ENCODE measurements at regions not wholly inside any gene's neighbourhood (a gene's known extent, or its start where the extent isn't known, plus 50 kb on each side); places are given as distances from the start of the nearest gene placed in this dataset.

DNA sequence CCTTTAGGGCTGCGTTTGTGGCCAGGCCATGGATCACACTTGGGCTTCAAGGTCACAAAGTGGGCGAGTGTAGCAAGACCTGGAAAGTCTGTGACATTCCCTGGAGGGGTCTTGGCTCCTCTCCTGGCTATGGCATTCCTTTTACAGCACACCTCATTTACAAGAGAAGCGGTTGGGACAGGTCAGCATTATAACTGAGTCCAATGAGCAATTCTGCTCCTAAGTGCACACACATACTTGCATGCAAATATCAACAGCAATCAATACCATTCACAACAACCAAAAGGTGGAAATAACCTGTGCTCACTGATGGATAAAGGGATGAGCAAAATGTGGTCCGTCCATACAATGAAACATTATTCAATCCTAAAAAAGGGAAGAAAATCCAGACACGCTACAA lies 298.2 kb downstream of the CTTN start:
- H3K4me3 ChIP-seq (ENCODE audit: low read depth, low read length) = no peak overlapping the region
- TF ChIP-seq, protein P1, sequence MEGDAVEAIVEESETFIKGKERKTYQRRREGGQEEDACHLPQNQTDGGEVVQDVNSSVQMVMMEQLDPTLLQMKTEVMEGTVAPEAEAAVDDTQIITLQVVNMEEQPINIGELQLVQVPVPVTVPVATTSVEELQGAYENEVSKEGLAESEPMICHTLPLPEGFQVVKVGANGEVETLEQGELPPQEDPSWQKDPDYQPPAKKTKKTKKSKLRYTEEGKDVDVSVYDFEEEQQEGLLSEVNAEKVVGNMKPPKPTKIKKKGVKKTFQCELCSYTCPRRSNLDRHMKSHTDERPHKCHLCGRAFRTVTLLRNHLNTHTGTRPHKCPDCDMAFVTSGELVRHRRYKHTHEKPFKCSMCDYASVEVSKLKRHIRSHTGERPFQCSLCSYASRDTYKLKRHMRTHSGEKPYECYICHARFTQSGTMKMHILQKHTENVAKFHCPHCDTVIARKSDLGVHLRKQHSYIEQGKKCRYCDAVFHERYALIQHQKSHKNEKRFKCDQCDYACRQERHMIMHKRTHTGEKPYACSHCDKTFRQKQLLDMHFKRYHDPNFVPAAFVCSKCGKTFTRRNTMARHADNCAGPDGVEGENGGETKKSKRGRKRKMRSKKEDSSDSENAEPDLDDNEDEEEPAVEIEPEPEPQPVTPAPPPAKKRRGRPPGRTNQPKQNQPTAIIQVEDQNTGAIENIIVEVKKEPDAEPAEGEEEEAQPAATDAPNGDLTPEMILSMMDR (IDR thresholded peaks at IDR 0.05; ENCODE audit: borderline replicate concordance, insufficient read depth, low read depth, low read length) = no peak

DNA sequence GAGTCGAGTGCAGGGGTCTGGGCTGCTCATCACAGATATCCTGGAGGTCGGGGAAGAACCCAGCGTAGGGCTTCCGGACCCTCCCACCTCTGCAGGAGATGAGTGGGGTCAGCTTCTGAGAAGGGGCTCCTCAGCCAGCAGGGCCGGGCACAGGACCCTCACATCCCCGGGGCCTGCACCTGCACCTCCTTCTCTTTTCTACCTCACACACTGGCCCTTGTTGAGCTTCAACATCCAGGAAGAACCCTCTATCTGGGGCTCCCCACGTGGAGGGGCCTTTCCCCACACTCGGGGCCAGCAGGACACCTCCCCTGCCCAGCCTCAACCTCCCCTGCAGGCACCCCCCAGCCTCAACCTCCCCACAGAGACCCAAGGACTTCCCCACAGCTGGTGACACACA lies 299.4 kb downstream of the CTTN start:
- TF ChIP-seq, protein P1 (IDR thresholded peaks at IDR 0.05; ENCODE audit: borderline replicate concordance, insufficient read depth, low read depth, low read length) = no peak
- H3K4me3 ChIP-seq (ENCODE audit: low read depth, low read length) = no peak overlapping the region

DNA sequence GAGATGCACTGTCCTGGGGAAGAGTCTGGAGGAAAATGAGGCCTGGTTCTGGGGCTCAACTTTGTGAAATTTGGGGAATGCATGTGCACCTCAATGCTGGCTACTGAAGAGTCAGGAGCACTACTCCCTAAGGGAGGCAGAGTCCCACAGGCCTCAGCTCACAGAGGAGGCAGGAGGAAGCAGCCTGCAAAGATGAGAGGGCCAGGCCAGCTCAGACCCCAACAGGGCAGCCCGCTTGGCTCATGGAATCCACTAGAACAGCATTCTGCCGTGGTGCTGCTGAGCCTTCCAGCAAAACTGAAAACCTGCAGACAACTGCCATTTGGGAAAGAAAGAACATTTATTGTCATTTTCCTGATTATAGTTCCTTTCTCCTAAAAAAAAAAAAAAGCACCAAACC lies 300.5 kb downstream of the CTTN start:
- TF ChIP-seq, protein P1 (IDR thresholded peaks at IDR 0.05; ENCODE audit: borderline replicate concordance, insufficient read depth, low read depth, low read length) = no peak
- no peak overlapping the region for H3K4me3 ChIP-seq (ENCODE audit: low read depth, low read length)

DNA sequence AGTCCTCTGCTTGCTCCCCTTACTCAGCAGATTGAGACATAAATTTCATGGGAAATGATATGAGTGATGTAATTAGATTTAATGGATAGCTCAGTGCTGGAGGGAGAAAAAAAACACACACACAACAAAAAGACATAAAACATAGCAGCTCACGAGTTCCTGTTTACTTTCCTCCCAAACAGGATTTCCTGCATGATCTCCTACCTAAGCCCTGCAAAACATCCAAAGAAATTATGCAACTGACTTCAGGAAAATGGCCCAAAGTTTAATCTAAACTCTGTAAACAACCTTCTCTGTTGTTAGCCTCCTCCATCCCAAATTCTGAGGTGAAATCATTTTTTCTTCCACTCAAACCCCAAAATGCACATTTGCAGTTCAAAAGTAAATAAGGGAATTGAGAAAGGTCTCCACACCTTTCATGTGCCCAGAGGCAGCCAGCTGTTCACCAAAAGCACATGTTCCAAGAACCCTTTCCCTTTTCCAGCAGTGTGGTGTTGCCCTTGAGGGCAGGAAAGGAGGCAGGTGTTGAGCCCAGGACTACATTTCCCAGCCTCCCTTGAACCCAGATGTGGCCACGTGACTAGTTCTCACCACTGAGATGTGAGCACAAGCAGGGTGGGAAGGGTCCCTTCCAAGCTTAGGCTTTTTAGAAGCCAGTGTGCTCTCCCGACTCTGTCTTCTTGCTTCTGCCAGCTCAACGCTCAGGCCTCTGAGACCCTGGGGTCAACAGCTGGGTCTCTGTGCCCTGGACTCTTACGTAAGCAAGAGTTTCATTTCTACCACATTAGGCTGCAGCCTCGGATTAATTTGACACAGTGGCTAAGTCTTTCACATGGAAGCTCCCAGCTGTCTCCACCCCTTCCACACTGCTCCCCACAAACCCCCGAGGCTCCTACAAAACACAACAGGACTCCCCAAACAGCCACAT lies 301.2 kb downstream of the CTTN start:
- no peak overlapping the region for H3K4me3 ChIP-seq (ENCODE audit: low read depth, low read length)
- TF ChIP-seq, protein P1 (IDR thresholded peaks at IDR 0.05; ENCODE audit: borderline replicate concordance, insufficient read depth, low read depth, low read length) = no peak

DNA sequence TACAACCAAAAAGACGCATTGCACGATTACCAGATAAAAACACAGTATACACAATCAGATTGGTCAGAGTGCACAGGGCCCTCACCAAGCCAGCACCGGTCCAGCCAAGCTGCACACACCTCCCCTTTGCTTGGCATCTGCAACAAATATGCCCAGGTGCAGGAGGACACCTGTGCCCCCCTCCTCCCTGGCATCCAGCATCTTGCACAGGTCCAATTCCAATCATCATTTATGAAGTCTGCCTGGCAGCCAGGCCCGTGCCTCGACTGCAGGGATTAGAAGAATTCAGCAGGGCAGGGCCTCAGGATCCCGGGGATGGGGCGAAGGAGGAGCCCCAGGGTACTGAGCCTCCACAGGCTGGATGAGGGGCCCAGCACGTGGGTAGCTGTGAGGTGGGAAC lies 302.1 kb downstream of the CTTN start:
- H3K4me3 ChIP-seq (ENCODE audit: low read depth, low read length) = no peak overlapping the region
- TF ChIP-seq, protein P1 (IDR thresholded peaks at IDR 0.05; ENCODE audit: borderline replicate concordance, insufficient read depth, low read depth, low read length) = no peak

DNA sequence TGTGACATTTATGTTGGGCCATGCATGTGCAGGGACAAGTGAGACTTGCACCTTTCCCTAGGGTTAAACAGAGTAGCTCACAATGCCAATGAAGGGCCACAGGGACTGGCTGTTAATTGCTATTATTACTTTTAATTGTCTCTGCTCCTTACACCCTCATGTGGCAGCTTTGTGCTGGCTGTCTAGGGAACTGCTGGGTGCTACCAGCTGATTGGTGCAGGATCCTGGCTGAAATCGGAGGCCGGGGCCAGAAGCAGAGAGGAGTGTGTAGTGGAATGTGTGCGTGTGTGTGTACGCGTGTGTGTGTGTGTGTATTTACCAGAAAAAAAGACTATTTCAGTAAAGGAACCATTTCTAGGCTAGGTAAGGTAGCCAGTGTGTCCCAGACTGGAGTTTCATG lies 302.5 kb downstream of the CTTN start:
- TF ChIP-seq, protein P1 (IDR thresholded peaks at IDR 0.05; ENCODE audit: borderline replicate concordance, insufficient read depth, low read depth, low read length) = no peak
- no peak overlapping the region for H3K4me3 ChIP-seq (ENCODE audit: low read depth, low read length)

DNA sequence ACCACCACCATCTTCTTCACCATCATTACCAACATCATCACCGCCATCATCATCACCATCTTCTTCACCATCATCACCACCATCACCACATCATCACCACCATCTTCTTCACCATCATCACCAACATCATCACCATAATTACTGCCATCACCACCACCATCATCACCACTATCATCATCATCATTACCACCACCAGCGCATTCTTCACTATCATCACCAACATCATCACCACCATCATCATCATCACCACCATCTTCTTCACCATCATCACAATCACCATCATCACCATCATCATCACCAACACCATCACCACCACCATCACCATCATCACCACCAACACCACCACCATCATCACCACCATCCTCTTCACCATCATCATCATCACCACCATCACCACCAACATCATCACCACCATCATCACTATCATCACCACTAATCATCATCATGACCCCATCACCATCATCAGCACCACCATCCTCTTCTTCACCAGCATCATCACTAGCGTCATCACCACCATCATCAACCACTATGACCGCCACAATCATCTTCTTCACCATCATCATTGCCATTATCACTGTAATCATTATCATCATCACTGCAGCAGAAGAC lies 303.8 kb downstream of the CTTN start:
- TF ChIP-seq, protein P1 (IDR thresholded peaks at IDR 0.05; ENCODE audit: borderline replicate concordance, insufficient read depth, low read depth, low read length) = no peak
- H3K4me3 ChIP-seq (ENCODE audit: low read depth, low read length) = no peak overlapping the region
